ENCODE measurements at regions not wholly inside any gene's neighbourhood (a gene's known extent, or its start where the extent isn't known, plus 50 kb on each side); places are given as distances from the start of the nearest gene placed in this dataset.

DNA sequence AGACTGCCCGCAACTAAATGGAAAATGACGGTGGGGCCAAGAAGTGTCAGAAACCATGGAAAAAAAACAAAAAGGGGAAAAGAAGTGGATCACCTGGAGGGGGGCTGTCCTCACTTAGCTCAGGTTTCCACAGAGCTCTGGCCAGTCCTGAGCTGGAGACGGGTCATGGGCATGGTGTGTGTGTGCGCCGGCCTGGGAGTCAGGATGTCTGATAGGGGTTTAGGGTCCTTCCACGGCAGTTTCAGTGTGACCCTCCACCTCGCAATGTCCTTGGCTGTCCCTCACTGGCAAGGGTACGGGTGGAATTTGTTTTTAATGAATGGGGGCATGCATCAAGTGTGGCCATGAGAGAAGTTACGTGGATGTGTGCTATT lies 133.2 kb upstream of the MEIS1 start:
- intact Hi-C loops (cut with micrococcal nuclease) = no loop called here

More for the DNA sequence above, 133.2 kb upstream of the MEIS1 start:
- no peak overlapping the region for H2BK20ac ChIP-seq (ENCODE audit: low read depth, low read length)
- no peak overlapping the region for H3K14ac ChIP-seq (replicated peaks; ENCODE audit: low read depth, low read length)
- CTCF ChIA-PET = no interaction called here
- H3K4me1 ChIP-seq (ENCODE audit: control insufficient read depth, insufficient read depth, low read length) = no peaks in the 10 kb centered on the region
- H3K27ac ChIP-seq (ENCODE audit: insufficient read depth, low read length) = no peak overlapping the region
- H2BK5ac ChIP-seq (ENCODE audit: low read depth, low read length, poor library complexity, severe bottlenecking) = no peak overlapping the region
- no peak overlapping the region for H3K9ac ChIP-seq (ENCODE audit: low read depth, low read length)
- H3K9me3 ChIP-seq (ENCODE audit: control insufficient read depth, insufficient read depth, low read length) = no peaks in the 10 kb centered on the region
- TF ChIP-seq CEBPB (IDR thresholded peaks at IDR 0.05; ENCODE audit: low read depth, low read length) = no peak
- TF ChIP-seq MAZ (IDR thresholded peaks at IDR 0.05; ENCODE audit: borderline replicate concordance, low read depth, low read length) = no peak
- no peak for TF ChIP-seq RFX5 (IDR thresholded peaks at IDR 0.05; ENCODE audit: low read depth, low read length)
- TF ChIP-seq BHLHE40 (IDR thresholded peaks at IDR 0.05; ENCODE audit: low read depth, low read length) = no peak
- no peak for TF ChIP-seq MXI1 (IDR thresholded peaks at IDR 0.05; ENCODE audit: borderline replicate concordance, low read depth, low read length)
- TF ChIP-seq RAD21 (IDR thresholded peaks at IDR 0.05; ENCODE audit: low read length) = no peak
- no peak for TF ChIP-seq RCOR1 (IDR thresholded peaks at IDR 0.05; ENCODE audit: insufficient replicate concordance, low read length)
- no peak for TF ChIP-seq CHD1 (IDR thresholded peaks at IDR 0.05; ENCODE audit: low read depth, low read length)
- no peak overlapping the region for H3K4me3 ChIP-seq (ENCODE audit: insufficient read depth, low read depth, low read length)
- no peak overlapping the region for H3K56ac ChIP-seq (ENCODE audit: extremely low read depth, insufficient read depth, low read length)
- in situ Hi-C loops (cut with MboI; ENCODE audit: low sequenced_read_pairs) = no loop called here
- no peak overlapping the region for H4K5ac ChIP-seq (ENCODE audit: low read depth, low read length)
- 68% methylated on average over 9 of the region's 9 CpGs; no CpG with 5 or more reads in 1 of the 2 experiments for WGBS, 2 experiments (ENCODE audit: extremely low coverage in 2 of 2, insufficient read length in 1 of 2)
- H2AFZ ChIP-seq (replicated peaks; ENCODE audit: low read length, poor library complexity) = peak overlapping the region; percentile 32
- no peaks in the 10 kb centered on the region for H3K79me1 ChIP-seq (ENCODE audit: low read depth in 1 of 2, low read length in 2 of 2)
- DNase-seq (no peak), ATAC-seq (ENCODE audit: low read depth) (no peak)
- H4K8ac ChIP-seq (ENCODE audit: low read depth in 2 of 2, low read length in 2 of 2) = no peak overlapping the region
- no TSS peak for BruUV-seq (replicated peaks)
- no peaks in the 10 kb centered on the region for H4K20me1 ChIP-seq (ENCODE audit: insufficient read depth, low read length)
- H3K18ac ChIP-seq (ENCODE audit: low read depth, low read length) = no peak overlapping the region
- no peak overlapping the region for H4K91ac ChIP-seq (ENCODE audit: insufficient read depth, low read depth, low read length)
- POLR2A ChIA-PET (ENCODE audit: unreplicated experiment) = no interaction called here
- H3K23ac ChIP-seq (ENCODE audit: low read depth, low read length) = no peak overlapping the region
- no peak overlapping the region for H3K4ac ChIP-seq (ENCODE audit: low read depth, low read length)
- H3K9me1 ChIP-seq (ENCODE audit: insufficient read depth, low read length) = no peaks in the 10 kb centered on the region
- no peak overlapping the region for H2BK15ac ChIP-seq (ENCODE audit: low read depth, low read length)
- H2AK5ac ChIP-seq (ENCODE audit: low read depth, low read length) = no peak overlapping the region
- no peak overlapping the region for H2BK120ac ChIP-seq (ENCODE audit: low read depth, low read length)
- no peak overlapping the region for H3K4me2 ChIP-seq (ENCODE audit: low read depth, low read length)
- H3K27me3 ChIP-seq (ENCODE audit: control insufficient read depth, insufficient read depth, low read length) = peaks cover 19% of the 10 kb centered on the region
- H2AK9ac ChIP-seq (replicated peaks; ENCODE audit: low read depth, low read length, poor library complexity) = peak overlapping the region; percentile 55
- no peaks in the 10 kb centered on the region for H3K36me3 ChIP-seq (ENCODE audit: control insufficient read depth, insufficient read depth, low read length)
- dilution Hi-C loops (cut with HindIII; ENCODE audit: low sequenced_read_pairs, unreplicated experiment) = no loop called here

All from IMR-90 (cell line).